C4-2B (cell line): ENCODE measurements at regions not wholly inside any gene's neighbourhood (a gene's known extent, or its start where the extent isn't known, plus 50 kb on each side); places are given as distances from the start of the nearest gene placed in this dataset.

Experiments
- H3K27ac ChIP-seq: fragments of 450-650 bp; 2 replicates; pipeline ENCODE4 v1.5.1; 2017
- ZFX ChIP-seq: fragments of 450-650 bp; IDR thresholded peaks from 2 replicates; pipeline ENCODE4 v1.6.1; 2017
- TF ChIP-seq, protein P1 (sequence below): fragments of 450-650 bp; conservative IDR thresholded peaks from 2 replicates; pipeline ENCODE4 v1.5.1; 2017; ENCODE audit warnings: mild to moderate bottlenecking

DNA sequence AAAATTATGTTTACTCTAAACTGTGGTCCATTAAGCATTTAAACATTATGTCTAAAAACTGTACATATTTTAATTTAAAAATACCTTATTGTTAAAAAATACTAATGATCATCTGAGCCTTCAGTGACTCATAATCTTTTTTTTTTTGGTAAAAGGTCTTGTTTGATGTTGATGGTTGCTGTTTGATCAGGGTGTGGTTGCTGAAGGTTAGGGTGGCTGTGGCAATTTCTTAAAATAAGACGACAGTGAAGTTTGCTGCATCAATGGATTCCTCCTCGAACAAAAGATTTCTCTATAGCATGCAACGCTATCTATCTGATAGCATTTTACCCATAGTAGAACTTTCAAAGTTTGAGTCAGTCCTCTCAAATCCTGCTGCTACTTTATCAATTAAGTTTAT lies 180.0 kb upstream of the AHR start:
- TF ChIP-seq ZFX: no peak
- TF ChIP-seq, protein P1, sequence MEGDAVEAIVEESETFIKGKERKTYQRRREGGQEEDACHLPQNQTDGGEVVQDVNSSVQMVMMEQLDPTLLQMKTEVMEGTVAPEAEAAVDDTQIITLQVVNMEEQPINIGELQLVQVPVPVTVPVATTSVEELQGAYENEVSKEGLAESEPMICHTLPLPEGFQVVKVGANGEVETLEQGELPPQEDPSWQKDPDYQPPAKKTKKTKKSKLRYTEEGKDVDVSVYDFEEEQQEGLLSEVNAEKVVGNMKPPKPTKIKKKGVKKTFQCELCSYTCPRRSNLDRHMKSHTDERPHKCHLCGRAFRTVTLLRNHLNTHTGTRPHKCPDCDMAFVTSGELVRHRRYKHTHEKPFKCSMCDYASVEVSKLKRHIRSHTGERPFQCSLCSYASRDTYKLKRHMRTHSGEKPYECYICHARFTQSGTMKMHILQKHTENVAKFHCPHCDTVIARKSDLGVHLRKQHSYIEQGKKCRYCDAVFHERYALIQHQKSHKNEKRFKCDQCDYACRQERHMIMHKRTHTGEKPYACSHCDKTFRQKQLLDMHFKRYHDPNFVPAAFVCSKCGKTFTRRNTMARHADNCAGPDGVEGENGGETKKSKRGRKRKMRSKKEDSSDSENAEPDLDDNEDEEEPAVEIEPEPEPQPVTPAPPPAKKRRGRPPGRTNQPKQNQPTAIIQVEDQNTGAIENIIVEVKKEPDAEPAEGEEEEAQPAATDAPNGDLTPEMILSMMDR: no peak
- H3K27ac ChIP-seq: no peak overlapping the region

DNA sequence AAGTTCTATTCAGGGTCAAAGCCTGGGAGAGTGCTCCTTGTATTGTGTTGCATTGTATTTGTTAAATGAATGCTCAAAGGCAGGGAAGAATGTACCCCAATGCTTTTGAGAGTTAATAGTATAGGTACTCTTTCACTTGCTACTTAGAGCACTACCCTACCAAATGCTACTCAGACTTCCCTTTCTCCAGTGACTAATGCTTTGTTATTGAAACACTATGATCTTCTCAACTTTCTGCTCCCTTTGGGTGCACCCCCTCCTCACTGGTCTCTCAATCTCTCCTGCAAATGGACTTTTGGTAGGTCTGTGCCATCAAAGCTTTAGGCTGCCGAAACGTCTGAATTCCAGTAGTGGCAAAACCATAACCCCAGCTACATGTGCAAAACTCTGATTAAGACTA lies 177.7 kb upstream of the AHR start:
- no peak overlapping the region for H3K27ac ChIP-seq
- TF ChIP-seq ZFX: no peak
- TF ChIP-seq, protein P1: no peak

DNA sequence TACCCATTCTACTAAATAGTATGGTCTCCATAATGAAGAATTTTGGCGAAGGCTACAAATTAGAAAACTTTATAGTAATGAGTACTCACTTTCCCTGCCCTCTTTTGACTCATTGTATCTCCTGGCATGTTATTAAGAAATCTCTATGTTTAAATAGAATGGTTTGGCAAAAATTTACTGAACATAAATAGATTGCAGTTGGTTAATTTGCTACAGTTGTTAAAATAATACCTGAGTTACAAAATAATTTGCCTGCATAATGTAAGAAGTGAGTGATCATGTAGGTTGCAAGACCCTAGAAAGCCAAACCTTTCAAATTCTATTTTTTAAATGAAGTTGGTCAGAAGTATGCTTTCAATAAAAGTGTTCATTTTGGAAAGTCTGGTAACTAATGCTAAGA lies 176.8 kb upstream of the AHR start:
- TF ChIP-seq ZFX: no peak
- TF ChIP-seq, protein P1: no peak
- H3K27ac ChIP-seq: no peak overlapping the region

- TF ChIP-seq ZFX: no peak
- TF ChIP-seq, protein P1: no peak
- no peak overlapping the region for H3K27ac ChIP-seq
Measured at GRCh38 chr7:17123020-17123419, 175.4 kb upstream of the AHR start.

GRCh38 chr7:17126413-17127268 lies 171.8 kb upstream of the AHR start:
- H3K27ac ChIP-seq: no peak overlapping the region
- no peak for TF ChIP-seq ZFX
- TF ChIP-seq, protein P1: no peak

DNA sequence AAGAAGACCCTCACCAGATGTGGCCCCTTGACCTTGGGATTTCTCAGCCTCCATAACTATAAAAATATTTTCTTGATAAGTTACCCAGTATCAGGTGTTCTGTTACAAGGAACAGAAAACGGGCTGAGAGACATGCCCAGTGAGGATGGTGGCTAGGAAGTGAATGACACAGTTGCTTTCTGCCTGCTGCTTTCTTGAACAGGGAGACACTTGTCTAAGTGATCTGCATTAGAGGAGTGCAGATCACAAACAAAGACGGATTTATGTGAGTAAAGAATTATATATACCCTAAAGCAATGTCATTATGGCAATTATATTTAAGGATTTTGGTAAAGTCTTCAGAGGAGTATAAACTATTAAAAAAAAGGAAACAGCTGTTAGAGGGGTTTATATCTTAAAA lies 169.2 kb upstream of the AHR start:
- no peak for TF ChIP-seq ZFX
- H3K27ac ChIP-seq: no peak overlapping the region

DNA sequence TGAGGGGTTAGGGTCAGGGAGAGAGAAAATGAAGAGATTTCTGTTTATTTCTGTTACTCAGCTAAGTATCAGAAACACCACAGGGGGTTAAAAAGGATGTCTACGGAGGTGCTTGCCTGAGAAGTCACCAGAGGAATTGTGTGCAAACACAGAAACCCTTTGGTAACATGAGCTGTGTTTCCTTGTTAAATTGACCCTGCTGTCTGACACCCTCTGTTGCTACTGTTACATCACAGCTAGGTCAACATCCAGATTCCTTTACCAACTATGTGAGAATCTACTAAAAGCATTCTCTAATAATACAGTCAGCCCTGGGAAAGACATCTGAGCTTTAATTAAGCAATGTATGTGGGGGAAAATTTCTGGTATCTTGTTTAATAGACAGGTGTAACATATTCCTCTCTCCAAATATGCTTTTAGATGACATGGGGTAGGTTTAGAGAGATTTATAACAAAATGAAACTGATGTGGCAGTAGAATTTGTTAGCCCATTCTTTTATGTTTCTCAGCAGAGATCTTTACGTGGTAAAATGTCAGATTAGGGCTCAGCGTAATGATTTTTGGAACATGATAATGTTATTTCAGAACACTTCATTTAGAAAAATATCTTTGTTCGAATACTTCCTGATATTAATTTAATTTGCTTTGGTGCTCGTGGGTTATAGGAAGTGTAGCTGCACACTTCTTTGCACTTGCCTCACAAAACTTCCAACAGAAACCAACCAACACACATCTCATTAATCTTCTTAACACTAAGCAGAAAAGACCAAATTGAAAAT lies 168.0 kb upstream of the AHR start:
- H3K27ac ChIP-seq: no peak overlapping the region
- TF ChIP-seq, protein P1: no peak

DNA sequence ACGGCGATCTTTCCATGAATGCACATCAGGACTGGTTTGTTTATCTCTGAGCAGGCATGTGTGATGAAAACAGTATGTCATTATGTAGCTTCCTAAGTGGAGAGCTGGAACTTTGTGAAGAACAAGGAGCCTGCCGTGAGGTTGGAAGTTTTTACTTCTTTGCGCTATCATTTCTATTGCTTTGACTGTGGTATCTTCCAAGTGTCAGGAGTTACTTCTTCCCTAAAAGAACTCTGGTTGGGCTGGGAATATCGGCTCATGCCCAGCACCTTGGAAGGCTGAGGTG lies 167.4 kb upstream of the AHR start:
- TF ChIP-seq, protein P1: no peak
- no peak for TF ChIP-seq ZFX
- H3K27ac ChIP-seq: no peak overlapping the region
